ENCODE measurements at regions not wholly inside any gene's neighbourhood (a gene's known extent, or its start where the extent isn't known, plus 50 kb on each side); places are given as distances from the start of the nearest gene placed in this dataset.
"Not testable (repeated sequence)": the region's sequence is repeated elsewhere in the genome, so short reads cannot be mapped to it uniquely, and the experiment has no call there.

GRCh38 chr22:38375784-38376183, 58.6 kb upstream of the CSNK1E start:
- not testable (repeated sequence) for DNase-seq (ENCODE audit: low read depth); H3K4me3 ChIP-seq (ENCODE audit: low read depth, low read length)

GRCh38 chr22:38375005-38375404, 57.8 kb upstream of the CSNK1E start:
- DNase-seq (ENCODE audit: low read depth): peak; percentile 36
- not testable (repeated sequence) for H3K4me3 ChIP-seq (ENCODE audit: low read depth, low read length)

DNA sequence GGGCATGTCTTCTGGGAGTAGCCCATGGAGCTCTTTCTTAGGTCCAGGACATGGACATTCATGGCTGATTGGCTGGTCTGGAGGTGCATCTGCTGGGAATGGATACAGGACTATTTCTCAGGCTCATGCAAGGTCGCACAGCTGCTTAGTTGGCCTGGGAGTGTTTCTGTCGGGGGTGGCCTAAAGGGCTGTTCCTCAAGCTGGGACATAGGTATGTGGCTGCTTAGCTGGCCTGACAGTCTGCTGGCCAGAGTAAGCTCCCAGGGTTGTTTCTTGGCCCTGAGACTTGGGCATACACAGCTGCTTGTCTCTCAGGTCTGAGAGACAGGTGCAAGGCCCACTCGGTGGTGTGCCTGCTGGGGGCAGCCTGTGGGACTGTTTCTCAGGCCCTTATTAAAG, 57.2 kb upstream of the CSNK1E start:
- H3K4me3 ChIP-seq (ENCODE audit: low read depth, low read length): not testable (repeated sequence)
- DNase-seq (ENCODE audit: low read depth): peak; percentile 32

DNA sequence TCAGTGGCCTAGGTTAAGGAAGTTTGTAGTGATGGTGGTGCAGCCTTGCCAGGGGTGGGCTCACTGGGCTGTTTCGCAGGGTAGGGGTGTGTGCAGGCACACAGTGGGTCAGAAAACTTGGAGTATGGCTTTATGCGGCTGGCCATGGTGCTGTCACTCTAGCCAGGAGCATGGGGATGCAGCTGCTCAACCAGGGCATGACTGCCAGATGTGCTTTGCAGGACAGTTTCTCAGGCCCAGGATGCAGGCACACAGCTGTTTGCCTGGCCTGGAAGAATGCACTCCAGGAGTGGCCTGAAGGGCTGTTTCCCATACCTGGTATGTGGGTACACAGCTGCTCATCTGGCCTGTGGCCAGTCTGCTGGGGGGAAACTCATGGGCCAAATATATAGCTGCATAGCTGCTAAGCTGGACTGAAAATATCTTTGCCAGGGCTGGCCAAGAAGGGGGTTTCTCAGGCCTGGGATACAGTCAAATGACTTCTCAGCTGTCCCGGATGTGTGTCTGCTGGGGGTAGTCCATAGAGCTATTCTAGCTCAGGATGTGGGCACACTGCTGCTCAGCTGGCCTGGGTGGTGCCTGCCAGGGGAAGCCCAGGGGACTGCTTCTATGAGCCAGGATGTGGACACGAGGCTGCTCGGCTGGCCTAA, 56.7 kb upstream of the CSNK1E start:
- not testable (repeated sequence) for H3K4me3 ChIP-seq (ENCODE audit: low read depth, low read length)
- DNase-seq (ENCODE audit: low read depth): peak; percentile 88

- not testable (repeated sequence) for DNase-seq (ENCODE audit: low read depth); H3K4me3 ChIP-seq (ENCODE audit: low read depth, low read length)
Observed at GRCh38 chr22:38372665-38373064, 55.4 kb upstream of the CSNK1E start.

GRCh38 chr22:38370490-38370889, 53.3 kb upstream of the CSNK1E start:
- DNase-seq (ENCODE audit: low read depth); H3K4me3 ChIP-seq (ENCODE audit: low read depth, low read length): not testable (repeated sequence)

DNA sequence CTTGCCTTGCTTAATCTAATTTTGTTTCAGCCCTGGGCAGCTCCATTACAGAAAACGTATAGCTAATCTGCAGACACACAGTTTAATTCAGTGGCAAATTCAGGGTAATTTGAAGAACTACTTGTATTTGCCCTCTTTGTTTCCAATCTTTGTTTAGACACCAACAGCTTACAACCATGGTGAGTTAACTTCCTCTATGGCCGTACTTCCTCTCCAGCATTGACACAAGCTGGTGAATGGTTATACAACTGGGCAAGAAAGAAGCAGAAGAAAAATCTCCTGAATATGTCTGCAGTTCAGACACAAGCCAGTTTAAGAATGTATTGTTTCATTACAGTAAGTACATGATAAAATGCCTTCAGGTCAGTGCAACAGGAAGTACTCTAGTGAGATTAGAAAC, 51.9 kb upstream of the CSNK1E start:
- not testable (repeated sequence) for DNase-seq (ENCODE audit: low read depth); H3K4me3 ChIP-seq (ENCODE audit: low read depth, low read length)

All from GM12865 (cell line).